Progenitor cell of endocrine pancreas (in vitro differentiated cells): ENCODE measurements at regions not wholly inside any gene's neighbourhood (a gene's known extent, or its start where the extent isn't known, plus 50 kb on each side); places are given as distances from the start of the nearest gene placed in this dataset.

Experiments used
- DNase-seq: peaks from one replicate; pipeline ENCODE4 v3.0.0; 2021; ENCODE audit warnings: low spot score; ENCODE audit not compliant: unreplicated experiment
- H3K27ac Mint-ChIP-seq: 2 replicates; pipeline ENCODE4 v1.8.0; 2021; ENCODE audit warnings: mild to moderate bottlenecking, moderate library complexity, mixed read lengths
- H3K27me3 Mint-ChIP-seq: 2 replicates; pipeline ENCODE4 v1.8.0; 2021; ENCODE audit warnings: mixed read lengths
- H3K36me3 Mint-ChIP-seq: 2 replicates; pipeline ENCODE4 v1.8.0; 2022; ENCODE audit warnings: mixed read lengths; ENCODE audit not compliant: insufficient read depth
- H3K4me1 Mint-ChIP-seq: 2 replicates; pipeline ENCODE4 v1.8.0; 2021; ENCODE audit warnings: low read depth, mixed read lengths
- H3K4me3 Mint-ChIP-seq: 2 replicates; pipeline ENCODE4 v1.8.0; 2021; ENCODE audit warnings: low read depth, mild to moderate bottlenecking, moderate library complexity, mixed read lengths
- H3K9me3 Mint-ChIP-seq: 2 replicates; pipeline ENCODE4 v1.8.0; 2021; ENCODE audit warnings: low read depth, mixed read lengths
- CTCF ChIP-seq: fragments of 200-600 bp; sonication (generic); IDR thresholded peaks from one replicate; pipeline ENCODE4 v1.5.0; 2021; ENCODE audit warnings: antibody characterized with exemption, mild to moderate bottlenecking; ENCODE audit not compliant: unreplicated experiment

- Mint-ChIP-seq H3K4me1 (peaks cover 16% of the 10 kb centered on the region), H3K27ac (peak overlapping the region; percentile 31), H3K9me3 (no peaks in the 10 kb centered on the region), H3K27me3 (peaks cover 43% of the 10 kb centered on the region), H3K36me3 (no peaks in the 10 kb centered on the region), H3K4me3 (no peak overlapping the region)
- DNase-seq, result no peak
- TF ChIP-seq CTCF, result no peak
Observed at GRCh38 chr10:78358351-78358750, 324.7 kb downstream of the RPS24 start.

- H3K9me3 Mint-ChIP-seq, result no peaks in the 10 kb centered on the region
- DNase-seq, result no peak
- no peak for TF ChIP-seq CTCF
- H3K4me1 Mint-ChIP-seq, result peaks cover 16% of the 10 kb centered on the region
- no peaks in the 10 kb centered on the region for H3K36me3 Mint-ChIP-seq
- no peak overlapping the region for H3K4me3 Mint-ChIP-seq
- peaks cover 49% of the 10 kb centered on the region for H3K27me3 Mint-ChIP-seq
- no peak overlapping the region for H3K27ac Mint-ChIP-seq
Observed at GRCh38 chr10:78358982-78359381, 325.3 kb downstream of the RPS24 start.

- peaks cover 51% of the 10 kb centered on the region for H3K27me3 Mint-ChIP-seq
- H3K9me3 Mint-ChIP-seq, result no peaks in the 10 kb centered on the region
- no peak overlapping the region for H3K4me3 Mint-ChIP-seq
- H3K36me3 Mint-ChIP-seq, result no peaks in the 10 kb centered on the region
- H3K27ac Mint-ChIP-seq, result no peak overlapping the region
- TF ChIP-seq CTCF, result no peak
- peaks cover 16% of the 10 kb centered on the region for H3K4me1 Mint-ChIP-seq
- no peak for DNase-seq
Observed at GRCh38 chr10:78359640-78360091, 326.0 kb downstream of the RPS24 start.

GRCh38 chr10:78360284-78360683 is 326.6 kb downstream of the RPS24 start:
- Mint-ChIP-seq H3K27ac (no peak overlapping the region), H3K9me3 (no peaks in the 10 kb centered on the region), H3K4me3 (no peak overlapping the region), H3K4me1 (peaks cover 16% of the 10 kb centered on the region), H3K27me3 (peaks cover 58% of the 10 kb centered on the region), H3K36me3 (no peaks in the 10 kb centered on the region)
- DNase-seq, result no peak
- TF ChIP-seq CTCF, result no peak

- Mint-ChIP-seq H3K27me3 (peaks cover 65% of the 10 kb centered on the region), H3K4me1 (peaks cover 16% of the 10 kb centered on the region), H3K27ac (no peak overlapping the region), H3K9me3 (no peaks in the 10 kb centered on the region), H3K36me3 (no peaks in the 10 kb centered on the region), H3K4me3 (no peak overlapping the region)
- TF ChIP-seq CTCF, result no peak
- no peak for DNase-seq
Observed at GRCh38 chr10:78361031-78361430, 327.4 kb downstream of the RPS24 start.
